ENCODE measurements at regions not wholly inside any gene's neighbourhood (a gene's known extent, or its start where the extent isn't known, plus 50 kb on each side); places are given as distances from the start of the nearest gene placed in this dataset.

GRCh38 chr10:33463011-33463410 lies 128.5 kb upstream of the NRP1 start:
- H3K9me3 ChIP-seq: no peaks in the 10 kb centered on the region
- no peak overlapping the region for H3K4me3 ChIP-seq
- no peaks in the 10 kb centered on the region for H3K4me1 ChIP-seq
- no peaks in the 10 kb centered on the region for H3K27me3 ChIP-seq
- no peak overlapping the region for H3K27ac ChIP-seq
- TF ChIP-seq POLR2A (IDR thresholded peaks at IDR 0.05): no peak
- TF ChIP-seq CTCF (IDR thresholded peaks at IDR 0.05): no peak
- no peaks in the 10 kb centered on the region for H3K36me3 ChIP-seq
- no peak for DNase-seq

GRCh38 chr10:33461295-33461640 lies 126.8 kb upstream of the NRP1 start:
- Histone ChIP-seq H3K27me3 (no peaks in the 10 kb centered on the region), H3K36me3 (no peaks in the 10 kb centered on the region), H3K4me3 (no peak overlapping the region), H3K4me1 (no peaks in the 10 kb centered on the region), H3K27ac (no peak overlapping the region), H3K9me3 (no peaks in the 10 kb centered on the region)
- TF ChIP-seq POLR2A (IDR thresholded peaks at IDR 0.05) (no peak), CTCF (IDR thresholded peaks at IDR 0.05) (no peak)
- DNase-seq: no peak

- H3K27ac ChIP-seq: no peak overlapping the region
- no peaks in the 10 kb centered on the region for H3K27me3 ChIP-seq
- H3K4me3 ChIP-seq: no peak overlapping the region
- no peaks in the 10 kb centered on the region for H3K9me3 ChIP-seq
- TF ChIP-seq CTCF (IDR thresholded peaks at IDR 0.05) (no peak), POLR2A (IDR thresholded peaks at IDR 0.05) (no peak)
- no peaks in the 10 kb centered on the region for H3K4me1 ChIP-seq
- H3K36me3 ChIP-seq: no peaks in the 10 kb centered on the region
- DNase-seq: no peak
Observed at GRCh38 chr10:33460505-33461294, 126.2 kb upstream of the NRP1 start.

- Histone ChIP-seq H3K9me3 (no peaks in the 10 kb centered on the region), H3K4me3 (no peak overlapping the region), H3K27ac (no peak overlapping the region), H3K4me1 (no peaks in the 10 kb centered on the region), H3K27me3 (no peaks in the 10 kb centered on the region), H3K36me3 (no peaks in the 10 kb centered on the region)
- no peak for DNase-seq
- TF ChIP-seq CTCF (IDR thresholded peaks at IDR 0.05) (no peak), POLR2A (IDR thresholded peaks at IDR 0.05) (no peak)
Observed at GRCh38 chr10:33459602-33460001, 125.1 kb upstream of the NRP1 start.

- H3K27ac ChIP-seq: no peak overlapping the region
- no peaks in the 10 kb centered on the region for H3K9me3 ChIP-seq
- H3K36me3 ChIP-seq: no peaks in the 10 kb centered on the region
- no peak overlapping the region for H3K4me3 ChIP-seq
- DNase-seq: no peak
- H3K4me1 ChIP-seq: no peaks in the 10 kb centered on the region
- TF ChIP-seq CTCF (IDR thresholded peaks at IDR 0.05) (no peak), POLR2A (IDR thresholded peaks at IDR 0.05) (no peak)
- H3K27me3 ChIP-seq: no peaks in the 10 kb centered on the region
Observed at GRCh38 chr10:33455029-33455428, 120.6 kb upstream of the NRP1 start.

- H3K4me1 ChIP-seq: no peaks in the 10 kb centered on the region
- TF ChIP-seq CTCF (IDR thresholded peaks at IDR 0.05): no peak
- TF ChIP-seq POLR2A (IDR thresholded peaks at IDR 0.05): no peak
- no peak overlapping the region for H3K4me3 ChIP-seq
- no peak for DNase-seq
- no peak overlapping the region for H3K27ac ChIP-seq
- H3K9me3 ChIP-seq: no peaks in the 10 kb centered on the region
- H3K27me3 ChIP-seq: no peaks in the 10 kb centered on the region
- H3K36me3 ChIP-seq: no peaks in the 10 kb centered on the region
Observed at GRCh38 chr10:33454554-33454953, 120.1 kb upstream of the NRP1 start.
